HCT116 (cell line): ENCODE measurements at regions not wholly inside any gene's neighbourhood (a gene's known extent, or its start where the extent isn't known, plus 50 kb on each side); places are given as distances from the start of the nearest gene placed in this dataset.
"Not testable (repeated sequence)": the region's sequence is repeated elsewhere in the genome, so short reads cannot be mapped to it uniquely, and the experiment has no call there.

Experiments used
- ATAC-seq: fragments of 200-7000 bp; cut with Tn5 transposase; 2 replicates; pipeline ENCODE4 v1.9.1; 2020; ENCODE audit warnings: mild to moderate bottlenecking, moderate library complexity
- BruUV-seq: library from RNA; stranded (reverse); fragments of 400-500 nt; replicated peaks from 2 replicates; lab custom pipeline; 2021; lab: Mats Ljungman, UMichigan
- CTCF ChIA-PET: fragments of 300-600 bp; sonication (Branson Sonifier 250); formaldehyde crosslinking; loops from one replicate; lab custom pipeline; 2021; ENCODE audit warnings: antibody characterized with exemption; lab: Charles Lee
- POLR2A ChIA-PET: fragments of 300-600, 350-600 bp; sonication (Branson Sonifier 250); formaldehyde crosslinking; loops from one replicate; lab custom pipeline; 2021; ENCODE audit warnings: antibody characterized with exemption; lab: Charles Lee
- RAD21 ChIA-PET, 2 experiments: fragments of 300-600 bp; sonication (Branson Sonifier 250); formaldehyde crosslinking; loops; one replicate each; lab custom pipeline; 2023; ENCODE audit warnings: low total read pairs in 2 of 2; ENCODE audit not compliant: uncharacterized antibody in 2 of 2, unreplicated experiment in 2 of 2, low non-redundant PET in 1 of 2; lab: Charles Lee
- DNase-seq: peaks from one replicate; pipeline ENCODE4 v3.0.0-alpha.2; 2010; ENCODE audit warnings: low read depth, low spot score
- H2AFZ ChIP-seq: fragments of 200-600 bp; shearing (Covaris generic), sonication (generic); 2 replicates; pipeline ENCODE4 v1.6.1; 2017; ENCODE audit warnings: low read depth, mixed run types, mixed read lengths, antibody characterized with exemption, low read length; ENCODE audit not compliant: poor library complexity, severe bottlenecking
- H3K27ac ChIP-seq: 2 replicates; pipeline ENCODE4 v1.5.1; 2012; ENCODE audit warnings: low read depth, low read length
- H3K27me3 ChIP-seq: fragments of 200-600 bp; sonication (generic); 2 replicates; pipeline ENCODE4 v1.6.1; 2016; ENCODE audit warnings: mixed run types, low read length, mixed read lengths; ENCODE audit not compliant: insufficient read depth
- H3K36me3 ChIP-seq, 2 experiments: fragments of 200-500 bp in 1 of 2; fragments of 200-600 bp in 1 of 2; sonication (Bioruptor generic) in 1 of 2; sonication (generic) in 1 of 2; 2 replicates each; pipeline versions ENCODE4 v1.5.1 to v1.6.1; 2014 to 2016; ENCODE audit warnings: low read length in 2 of 2, inconsistent platforms in 1 of 2, mixed read lengths in 1 of 2, mixed run types in 1 of 2; ENCODE audit not compliant: insufficient read depth in 2 of 2, control insufficient read depth in 1 of 2
- H3K4me1 ChIP-seq, 2 experiments: fragments of 200-600 bp in 1 of 2; sonication (generic) in 1 of 2; 2 replicates each; pipeline versions ENCODE4 v1.5.1 to v1.6.1; 2012 to 2017; ENCODE audit warnings: low read length in 2 of 2, inconsistent platforms in 1 of 2, mild to moderate bottlenecking in 1 of 2, mixed read lengths in 1 of 2, mixed run types in 1 of 2, moderate library complexity in 1 of 2; ENCODE audit not compliant: insufficient read depth in 2 of 2, control insufficient read depth in 1 of 2
- H3K4me2 ChIP-seq: fragments of 200-600 bp; sonication (generic); 2 replicates; pipeline ENCODE4 v1.6.1; 2017; ENCODE audit warnings: mixed run types, low read length, mixed read lengths
- H3K4me3 ChIP-seq, 2 experiments: fragments of 200-600 bp in 1 of 2; sonication (generic) in 1 of 2; replicated peaks in 1 of 2; 2 replicates each; pipeline ENCODE4 v1.5.1; 2011 to 2016; ENCODE audit warnings: low read length in 2 of 2, control low read depth in 1 of 2, low read depth in 1 of 2, mild to moderate bottlenecking in 1 of 2, mixed read lengths in 1 of 2, mixed run types in 1 of 2
- H3K79me2 ChIP-seq: fragments of 200-600 bp; sonication (generic); 2 replicates; pipeline ENCODE4 v1.6.1; 2017; ENCODE audit warnings: mild to moderate bottlenecking, mixed run types, low read length, moderate library complexity, mixed read lengths; ENCODE audit not compliant: insufficient read depth
- H3K9ac ChIP-seq: fragments of 200-600 bp; sonication (generic); 2 replicates; pipeline ENCODE4 v1.6.1; 2016; ENCODE audit warnings: low read length, mixed read lengths
- H3K9me2 ChIP-seq: fragments of 200-600 bp; sonication (generic), shearing (Covaris generic); 2 replicates; pipeline ENCODE4 v1.6.1; 2017; ENCODE audit warnings: mixed run types, mild to moderate bottlenecking, moderate library complexity; ENCODE audit not compliant: insufficient read depth
- H3K9me3 ChIP-seq, 2 experiments: fragments of 200-500 bp in 1 of 2; fragments of 200-600 bp in 1 of 2; sonication (Bioruptor generic) in 1 of 2; sonication (generic) in 1 of 2; 2 replicates each; pipeline ENCODE4 v1.6.1; 2014 to 2017; ENCODE audit warnings: low read length in 2 of 2, mixed read lengths in 2 of 2, inconsistent platforms in 1 of 2, low read depth in 1 of 2, mild to moderate bottlenecking in 1 of 2, mixed run types in 1 of 2, moderate library complexity in 1 of 2; ENCODE audit not compliant: control insufficient read depth in 1 of 2, insufficient read depth in 1 of 2
- H4K20me1 ChIP-seq: fragments of 200-600 bp; sonication (generic), shearing (Covaris generic); 2 replicates; pipeline ENCODE4 v1.6.1; 2017; ENCODE audit warnings: mixed run types, mild to moderate bottlenecking, moderate library complexity; ENCODE audit not compliant: insufficient read depth
- EZH2 ChIP-seq: fragments of 200-600 bp; sonication (generic); IDR thresholded peaks from 2 replicates; pipeline ENCODE4 v1.6.1; 2017; ENCODE audit warnings: antibody characterized with exemption, mixed run types
- EZH2phosphoT487 ChIP-seq: fragments of 200-600 bp; IDR thresholded peaks from 2 replicates; pipeline ENCODE4 v1.6.1; 2018; ENCODE audit warnings: antibody characterized with exemption, borderline replicate concordance
- JUND ChIP-seq: IDR thresholded peaks from 2 replicates; pipeline ENCODE4 v1.6.1; 2012
- POLR2AphosphoS5 ChIP-seq: IDR thresholded peaks from 2 replicates; pipeline ENCODE4 v1.6.1; 2011; ENCODE audit warnings: mild to moderate bottlenecking, low read depth, low read length, moderate library complexity
- RAD21 ChIP-seq: IDR thresholded peaks from 2 replicates; pipeline ENCODE4 v1.6.1; 2012; ENCODE audit warnings: low read depth, mild to moderate bottlenecking
- SIN3A ChIP-seq: IDR thresholded peaks from 2 replicates; pipeline ENCODE4 v1.6.1; 2012; ENCODE audit warnings: low read depth
- TCF7L2 ChIP-seq: IDR thresholded peaks from 2 replicates; pipeline ENCODE4 v1.7.0; 2011; ENCODE audit warnings: borderline replicate concordance, inconsistent platforms; ENCODE audit not compliant: insufficient read depth, insufficient read length; ENCODE audit errors: extremely low read depth
- ZFX ChIP-seq: fragments of 450-650 bp; IDR thresholded peaks from 2 replicates; pipeline ENCODE4 v1.6.1; 2017
- intact Hi-C: fragments of 100-400 bp; cut with micrococcal nuclease; formaldehyde crosslinking; loops from 2 replicates; pipeline ENCODE4 v1.10.0; 2022
- TF ChIP-seq, protein P1 (sequence below): IDR thresholded peaks from 2 replicates; pipeline ENCODE4 v1.6.1; 2012

DNA sequence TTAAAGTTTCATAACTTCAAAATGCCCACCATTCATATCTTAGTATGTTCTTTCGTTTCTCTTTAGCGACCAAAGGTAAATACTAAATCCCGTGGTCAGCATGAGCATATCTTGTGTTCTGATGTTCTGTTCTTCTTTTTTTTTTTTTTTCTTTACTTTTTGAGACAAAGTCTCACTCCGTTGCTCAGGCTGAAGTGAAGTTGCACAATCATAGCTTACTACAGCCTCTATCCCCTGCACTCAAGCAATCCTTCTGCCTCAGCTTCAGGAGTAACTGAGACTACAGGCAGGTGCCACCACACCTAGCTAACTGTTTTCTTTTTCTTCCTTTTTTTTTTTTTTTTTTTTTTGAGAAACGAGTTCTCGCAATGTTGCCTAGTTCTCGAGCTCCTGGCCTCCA lies 60.9 kb upstream of the ATP12A start (continued):
- TF ChIP-seq SIN3A (no peak), EZH2 (no peak), RAD21 (no peak)

DNA sequence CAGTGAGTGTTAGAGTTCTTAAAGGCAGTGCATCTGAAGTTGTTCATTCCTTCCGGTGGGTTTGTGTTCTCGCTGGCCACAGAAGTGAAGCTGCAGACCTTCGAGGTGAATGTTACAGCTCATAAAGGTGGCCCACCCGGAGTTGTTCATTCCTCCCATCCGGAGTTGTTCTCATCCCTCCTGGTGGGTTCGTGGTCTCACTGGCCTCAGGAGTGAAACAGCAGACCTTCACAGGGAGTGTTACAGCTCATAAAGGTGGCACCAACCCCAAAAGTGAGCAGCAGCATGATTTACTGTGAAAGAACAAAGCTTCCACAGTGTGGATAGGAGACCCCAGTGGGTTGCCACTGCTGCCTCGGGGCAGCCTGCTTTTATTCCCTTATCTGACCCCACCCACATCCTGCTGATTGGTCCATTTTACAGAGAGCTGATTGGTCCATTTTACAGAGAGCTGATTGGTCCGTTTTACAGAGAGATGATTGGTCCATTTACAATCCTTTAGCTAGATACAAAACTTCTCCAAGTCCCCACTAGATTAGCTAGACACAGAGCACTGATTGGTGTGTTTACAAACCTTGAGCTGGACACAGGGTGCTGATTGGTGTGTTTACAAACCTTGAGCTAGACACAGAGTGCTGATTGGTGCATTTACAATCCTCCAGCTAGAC lies 57.6 kb upstream of the ATP12A start:
- RAD21 ChIA-PET, H3K9me3 ChIP-seq, H4K20me1 ChIP-seq, intact Hi-C loops, H3K9ac ChIP-seq, CTCF ChIA-PET, BruUV-seq, H3K4me2 ChIP-seq, H3K9me2 ChIP-seq, H3K4me3 ChIP-seq, H3K4me1 ChIP-seq, H3K27ac ChIP-seq, H3K36me3 ChIP-seq, ATAC-seq, H3K27me3 ChIP-seq, H2AFZ ChIP-seq, DNase-seq, H3K79me2 ChIP-seq: not testable (repeated sequence)
- POLR2A ChIA-PET = interaction anchor here (0.6 kb wide), 1 partner anchor 51 kb away, joined by 4 read pairs; no protein-coding TSS in a partner anchor

DNA sequence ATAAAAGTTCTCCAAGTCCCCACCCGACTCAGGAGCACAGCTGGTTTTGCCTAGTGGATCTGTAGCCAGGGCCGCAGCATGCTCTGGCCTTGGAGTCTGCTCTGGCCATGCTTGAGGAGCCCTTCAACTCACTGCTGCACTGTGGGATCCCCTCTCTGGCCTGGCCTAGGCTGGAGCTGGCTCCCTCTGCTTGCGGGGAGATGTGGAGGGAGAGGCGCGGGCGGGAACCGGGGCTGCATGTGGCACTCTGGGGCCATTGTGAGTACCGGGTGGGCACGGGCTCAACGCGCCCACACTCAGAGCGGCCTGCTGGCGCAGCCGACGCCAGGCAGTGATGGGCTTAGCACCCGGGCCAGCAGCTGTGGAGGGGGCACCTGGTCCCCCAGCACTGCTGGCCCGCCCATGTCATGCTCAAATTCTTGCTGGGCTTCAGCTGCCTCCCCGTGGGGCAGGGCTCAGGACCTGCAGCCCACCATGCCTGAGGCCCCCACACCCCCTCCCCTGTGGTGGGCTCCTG lies 57.0 kb upstream of the ATP12A start:
- no peaks in the 10 kb centered on the region for H3K36me3 ChIP-seq
- no peaks in the 10 kb centered on the region for H3K9me3 ChIP-seq
- H3K4me2 ChIP-seq = no peak overlapping the region
- no peak overlapping the region for H2AFZ ChIP-seq
- intact Hi-C loops = no loop called here
- H3K9ac ChIP-seq = no peak overlapping the region
- no peaks in the 10 kb centered on the region for H3K9me2 ChIP-seq
- TF ChIP-seq ZFX = no peak
- no peak for TF ChIP-seq EZH2
- no peak for TF ChIP-seq POLR2AphosphoS5
- TF ChIP-seq, protein P1, sequence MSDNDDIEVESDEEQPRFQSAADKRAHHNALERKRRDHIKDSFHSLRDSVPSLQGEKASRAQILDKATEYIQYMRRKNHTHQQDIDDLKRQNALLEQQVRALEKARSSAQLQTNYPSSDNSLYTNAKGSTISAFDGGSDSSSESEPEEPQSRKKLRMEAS = no peak
- no peak for TF ChIP-seq TCF7L2
- TF ChIP-seq JUND = no peak
- no peak for TF ChIP-seq EZH2phosphoT487
- no peak overlapping the region for H3K27ac ChIP-seq
- H3K27me3 ChIP-seq = no peaks in the 10 kb centered on the region
- no TSS peak for BruUV-seq
- DNase-seq = no peak
- RAD21 ChIA-PET = no interaction called here
- no peaks in the 10 kb centered on the region for H3K79me2 ChIP-seq
- ATAC-seq = no peak
- no peak overlapping the region for H3K4me3 ChIP-seq
- CTCF ChIA-PET = no interaction called here
- no peaks in the 10 kb centered on the region for H3K4me1 ChIP-seq
- POLR2A ChIA-PET = interaction anchor here (0.6 kb wide), 1 partner anchor 51 kb away, joined by 4 read pairs; no protein-coding TSS in a partner anchor
- no peaks in the 10 kb centered on the region for H4K20me1 ChIP-seq
